IMR-90 (cell line): ENCODE measurements at regions not wholly inside any gene's neighbourhood (a gene's known extent, or its start where the extent isn't known, plus 50 kb on each side); places are given as distances from the start of the nearest gene placed in this dataset.

Source experiments
- ATAC-seq: fragments of 200-7000 bp; cut with Tn5 transposase; 2 replicates; pipeline ENCODE4 v1.9.1; 2020; ENCODE audit warnings: low read depth, mild to moderate bottlenecking, moderate library complexity
- BruUV-seq: library from RNA; stranded (reverse); fragments of 400-500 nt; replicated peaks from 2 replicates; lab custom pipeline; 2021; lab: Mats Ljungman, UMichigan
- CTCF ChIA-PET: fragments of 300-600 bp; formaldehyde crosslinking; extraction: SDS; loops from one replicate; lab custom pipeline; 2021; ENCODE audit warnings: antibody characterized with exemption; lab: Yijun Ruan, JAX
- POLR2A ChIA-PET: fragments of 300-600 bp; sonication (Branson Sonifier 250); formaldehyde crosslinking; loops from one replicate; lab custom pipeline; 2022; ENCODE audit warnings: antibody characterized with exemption; ENCODE audit not compliant: unreplicated experiment; lab: Charles Lee
- DNase-seq: peaks from one replicate; pipeline ENCODE4 v3.0.0; 2013
- H2AFZ ChIP-seq: replicated peaks from 2 replicates; pipeline ENCODE3; 2013; ENCODE audit warnings: low read length, mild to moderate bottlenecking; ENCODE audit not compliant: poor library complexity
- H2AK5ac ChIP-seq: 2 replicates; pipeline ENCODE4 v1.6.1; 2013; ENCODE audit warnings: low read depth, low read length, inconsistent platforms
- H2AK9ac ChIP-seq: replicated peaks from 2 replicates; pipeline ENCODE3; 2013; ENCODE audit warnings: mild to moderate bottlenecking, low read depth, low read length, moderate library complexity; ENCODE audit not compliant: poor library complexity
- H2BK120ac ChIP-seq: 2 replicates; pipeline ENCODE4 v1.6.1; 2013; ENCODE audit warnings: low read depth, low read length, inconsistent platforms
- H2BK15ac ChIP-seq: 3 replicates; pipeline ENCODE4 v1.6.1; 2013; ENCODE audit warnings: low read depth, low read length, inconsistent platforms
- H2BK20ac ChIP-seq: 2 replicates; pipeline ENCODE4 v1.6.1; 2013; ENCODE audit warnings: low read depth, mild to moderate bottlenecking, inconsistent platforms, low read length, moderate library complexity
- H2BK5ac ChIP-seq: 2 replicates; pipeline ENCODE4 v1.6.1; 2013; ENCODE audit warnings: mild to moderate bottlenecking, low read depth, low read length, inconsistent platforms; ENCODE audit not compliant: poor library complexity, severe bottlenecking
- H3K14ac ChIP-seq: replicated peaks from 2 replicates; pipeline ENCODE4 v1.6.1; 2013; ENCODE audit warnings: low read depth, low read length, inconsistent platforms
- H3K18ac ChIP-seq: 2 replicates; pipeline ENCODE4 v1.6.1; 2013; ENCODE audit warnings: low read depth, low read length, control low read depth
- H3K23ac ChIP-seq: 2 replicates; pipeline ENCODE4 v1.6.1; 2013; ENCODE audit warnings: low read depth, low read length, inconsistent platforms
- H3K27ac ChIP-seq: 2 replicates; pipeline ENCODE4 v1.5.1; 2013; ENCODE audit warnings: mild to moderate bottlenecking, control low read depth, low read length; ENCODE audit not compliant: insufficient read depth
- H3K27me3 ChIP-seq: 2 replicates; pipeline ENCODE4 v1.6.1; 2013; ENCODE audit warnings: low read length; ENCODE audit not compliant: control insufficient read depth, insufficient read depth
- H3K36me3 ChIP-seq: 2 replicates; pipeline ENCODE4 v1.6.1; 2013; ENCODE audit warnings: low read length, mixed read lengths; ENCODE audit not compliant: control insufficient read depth, insufficient read depth
- H3K4ac ChIP-seq: 2 replicates; pipeline ENCODE4 v1.6.1; 2013; ENCODE audit warnings: low read depth, low read length, inconsistent platforms
- H3K4me1 ChIP-seq: 2 replicates; pipeline ENCODE4 v1.6.1; 2013; ENCODE audit warnings: low read length, mixed read lengths; ENCODE audit not compliant: control insufficient read depth, insufficient read depth
- H3K4me2 ChIP-seq: 2 replicates; pipeline ENCODE4 v1.6.1; 2013; ENCODE audit warnings: low read depth, mild to moderate bottlenecking, control low read depth, low read length, moderate library complexity
- H3K4me3 ChIP-seq: 2 replicates; pipeline ENCODE4 v1.5.1; 2013; ENCODE audit warnings: low read depth, mild to moderate bottlenecking, control low read depth, low read length, moderate library complexity; ENCODE audit not compliant: insufficient read depth
- H3K56ac ChIP-seq: 2 replicates; pipeline ENCODE4 v1.6.1; 2013; ENCODE audit warnings: low read length, inconsistent platforms; ENCODE audit not compliant: insufficient read depth; ENCODE audit errors: extremely low read depth
- H3K79me1 ChIP-seq, 2 experiments: 2 replicates each; pipeline ENCODE4 v1.6.1; 2013; ENCODE audit warnings: low read length in 2 of 2, inconsistent platforms in 1 of 2, low read depth in 1 of 2
- H3K9ac ChIP-seq: 2 replicates; pipeline ENCODE4 v1.6.1; 2013; ENCODE audit warnings: low read depth, low read length, control low read depth
- H3K9me1 ChIP-seq: 2 replicates; pipeline ENCODE4 v1.6.1; 2013; ENCODE audit warnings: low read length, inconsistent platforms; ENCODE audit not compliant: insufficient read depth
- H3K9me3 ChIP-seq: 2 replicates; pipeline ENCODE4 v1.6.1; 2013; ENCODE audit warnings: low read length; ENCODE audit not compliant: control insufficient read depth, insufficient read depth
- H4K20me1 ChIP-seq: 2 replicates; pipeline ENCODE4 v1.6.1; 2013; ENCODE audit warnings: low read length, inconsistent platforms; ENCODE audit not compliant: insufficient read depth
- H4K5ac ChIP-seq: 2 replicates; pipeline ENCODE4 v1.6.1; 2013; ENCODE audit warnings: mild to moderate bottlenecking, low read depth, low read length, control low read depth
- H4K8ac ChIP-seq, 2 experiments: 2 replicates each; pipeline ENCODE4 v1.6.1; 2013; ENCODE audit warnings: low read depth in 2 of 2, low read length in 2 of 2, control low read depth in 1 of 2, inconsistent platforms in 1 of 2
- H4K91ac ChIP-seq: 2 replicates; pipeline ENCODE4 v1.6.1; 2013; ENCODE audit warnings: low read depth, low read length, inconsistent platforms; ENCODE audit not compliant: insufficient read depth
- MAFK ChIP-seq: IDR thresholded peaks from 2 replicates; pipeline ENCODE4 v1.6.1; 2012; ENCODE audit warnings: low read depth, low read length, improper control_type of control experiment
- RCOR1 ChIP-seq: IDR thresholded peaks from 2 replicates; pipeline ENCODE4 v1.6.1; 2012; ENCODE audit warnings: mild to moderate bottlenecking, low read length, improper control_type of control experiment; ENCODE audit not compliant: insufficient replicate concordance
- WGBS, 2 experiments: methylation state at CpG; one replicate each; pipeline versions ENCODE4 v1.1.5 to v1.1.7; 2013; ENCODE audit warnings: missing lambda C conversion rate in 2 of 2; ENCODE audit not compliant: insufficient read length in 1 of 2; ENCODE audit errors: extremely low coverage in 2 of 2; 5-methylcytosine and 5-hydroxymethylcytosine counted together
- dilution Hi-C: fragments of 300-500 bp; cut with HindIII; formaldehyde crosslinking; loops from one replicate; pipeline ENCODE4 v1.14.3; 2018; ENCODE audit warnings: low sequenced_read_pairs; ENCODE audit not compliant: unreplicated experiment
- in situ Hi-C: fragments of 300-500 bp; cut with MboI; formaldehyde crosslinking; loops from 3 replicates; pipeline ENCODE4 v1.14.3; 2019; ENCODE audit warnings: low sequenced_read_pairs, inconsistent platforms, mixed read lengths
- intact Hi-C: fragments of 100-400 bp; cut with micrococcal nuclease; formaldehyde crosslinking; loops from 2 replicates; pipeline ENCODE4 v1.10.0; 2022

GRCh38 chr10:4088354-4089066, 303.5 kb upstream of the KLF6 start:
- Histone ChIP-seq H3K56ac (no peak overlapping the region), H3K9me1 (no peaks in the 10 kb centered on the region), H3K4me1 (peaks cover 2% of the 10 kb centered on the region; the same call in 1 of the 2 replicates), H2BK20ac (no peak overlapping the region), H3K79me1 (no peaks in the 10 kb centered on the region), H2BK15ac (no peak overlapping the region), H2AK5ac (no peak overlapping the region), H2BK5ac (no peak overlapping the region), H2AFZ (no peak overlapping the region), H4K91ac (no peak overlapping the region), H4K8ac (no peak overlapping the region), H3K23ac (no peak overlapping the region), H3K9ac (no peak overlapping the region), H3K27me3 (no peaks in the 10 kb centered on the region), H3K4ac (no peak overlapping the region), H4K5ac (no peak overlapping the region), H3K27ac (no peak overlapping the region), H3K18ac (no peak overlapping the region), H2BK120ac (no peak overlapping the region), H2AK9ac (no peak overlapping the region), H3K4me2 (no peak overlapping the region), H3K4me3 (no peak overlapping the region), H3K14ac (no peak overlapping the region), H3K36me3 (no peaks in the 10 kb centered on the region), H4K20me1 (no peaks in the 10 kb centered on the region), H3K9me3 (no peaks in the 10 kb centered on the region)
- POLR2A ChIA-PET, result interaction anchor here (0.6 kb wide), 1 partner anchor 20 kb away, joined by 3 read pairs; no protein-coding TSS in a partner anchor
- CTCF ChIA-PET, result no interaction called here
- intact Hi-C loops (no loop called here), in situ Hi-C loops (no loop called here), dilution Hi-C loops (no loop called here)
- BruUV-seq, result no TSS peak
- no peak for TF ChIP-seq RCOR1
- peak; percentile 98 for TF ChIP-seq MAFK
- DNase-seq (no peak), ATAC-seq (no peak)
- WGBS, 2 experiments, result 100% methylated on average over 2 of the region's 14 CpGs; no CpG with 5 or more reads in 1 of the 2 experiments
